GM10248 (cell line): ENCODE measurements at regions not wholly inside any gene's neighbourhood (a gene's known extent, or its start where the extent isn't known, plus 50 kb on each side); places are given as distances from the start of the nearest gene placed in this dataset.

Experiments used
- CTCF ChIA-PET: fragments of 300-600 bp; sonication (Branson Sonifier 250); formaldehyde crosslinking; extraction: SDS; loops from one replicate; lab custom pipeline; 2021; ENCODE audit warnings: antibody characterized with exemption; lab: Yijun Ruan, JAX
- POLR2A ChIA-PET: fragments of 350-650 bp; sonication (Branson Sonifier 250); formaldehyde crosslinking; extraction: SDS; loops from one replicate; lab custom pipeline; 2020; ENCODE audit warnings: antibody characterized with exemption; lab: Yijun Ruan, JAX
- DNase-seq: peaks from one replicate; pipeline ENCODE4 v3.0.0; 2012; ENCODE audit errors: extremely low spot score
- CTCF ChIP-seq: IDR thresholded peaks from 2 replicates; pipeline ENCODE4 v1.5.1; 2012; ENCODE audit warnings: mild to moderate bottlenecking, low read depth; ENCODE audit errors: extremely low read depth, missing control alignments, control extremely low read depth

GRCh38 chr2:236517251-236518031 lies 52.2 kb upstream of the ACKR3 start:
- POLR2A ChIA-PET = no interaction called here
- no peak for TF ChIP-seq CTCF
- CTCF ChIA-PET = interaction anchor here (0.7 to 3.7 kb wide), 3 partner anchors 8 to 55 kb away, joined by 3 to 16 read pairs (median 8); partner anchors contain the start of gene ACKR3
- no peak for DNase-seq
